ENCODE measurements at regions not wholly inside any gene's neighbourhood (a gene's known extent, or its start where the extent isn't known, plus 50 kb on each side); places are given as distances from the start of the nearest gene placed in this dataset.

DNA sequence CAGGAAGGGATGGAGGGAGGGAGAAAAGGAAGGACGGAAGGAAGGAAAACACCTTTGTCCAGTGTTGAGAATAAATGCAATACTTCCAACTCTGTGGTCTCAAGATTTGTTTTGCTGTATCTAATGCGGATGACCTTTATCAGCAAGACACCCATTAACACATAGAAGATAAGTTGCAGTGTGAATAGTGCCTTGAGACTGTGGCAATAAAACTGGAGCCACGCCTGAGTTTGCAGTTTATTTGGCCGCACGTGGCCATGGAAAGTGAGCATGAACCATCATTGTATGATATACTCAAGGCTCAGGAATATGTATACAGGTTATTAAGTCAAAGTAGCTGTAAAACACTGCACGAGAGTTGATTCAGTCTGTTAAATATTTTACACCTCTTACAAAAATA is 113.6 kb upstream of the EEA1 start:
- TF ChIP-seq HOXA7 (CRISPR knock-in tag; IDR thresholded peaks at IDR 0.05; ENCODE audit: borderline replicate concordance) (no peak), ZNF530 (tag by site-specific recombination; IDR thresholded peaks at IDR 0.05; ENCODE audit: low read depth) (no peak), ZNF561 (tag by site-specific recombination; IDR thresholded peaks at IDR 0.05; ENCODE audit: borderline replicate concordance) (no peak)
- TF ChIP-seq, protein P1, sequence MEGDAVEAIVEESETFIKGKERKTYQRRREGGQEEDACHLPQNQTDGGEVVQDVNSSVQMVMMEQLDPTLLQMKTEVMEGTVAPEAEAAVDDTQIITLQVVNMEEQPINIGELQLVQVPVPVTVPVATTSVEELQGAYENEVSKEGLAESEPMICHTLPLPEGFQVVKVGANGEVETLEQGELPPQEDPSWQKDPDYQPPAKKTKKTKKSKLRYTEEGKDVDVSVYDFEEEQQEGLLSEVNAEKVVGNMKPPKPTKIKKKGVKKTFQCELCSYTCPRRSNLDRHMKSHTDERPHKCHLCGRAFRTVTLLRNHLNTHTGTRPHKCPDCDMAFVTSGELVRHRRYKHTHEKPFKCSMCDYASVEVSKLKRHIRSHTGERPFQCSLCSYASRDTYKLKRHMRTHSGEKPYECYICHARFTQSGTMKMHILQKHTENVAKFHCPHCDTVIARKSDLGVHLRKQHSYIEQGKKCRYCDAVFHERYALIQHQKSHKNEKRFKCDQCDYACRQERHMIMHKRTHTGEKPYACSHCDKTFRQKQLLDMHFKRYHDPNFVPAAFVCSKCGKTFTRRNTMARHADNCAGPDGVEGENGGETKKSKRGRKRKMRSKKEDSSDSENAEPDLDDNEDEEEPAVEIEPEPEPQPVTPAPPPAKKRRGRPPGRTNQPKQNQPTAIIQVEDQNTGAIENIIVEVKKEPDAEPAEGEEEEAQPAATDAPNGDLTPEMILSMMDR (tag by site-specific recombination; IDR thresholded peaks at IDR 0.05), result no peak

All from HEK293 (cell line).